ENCODE measurements at regions not wholly inside any gene's neighbourhood (a gene's known extent, or its start where the extent isn't known, plus 50 kb on each side); places are given as distances from the start of the nearest gene placed in this dataset.

DNA sequence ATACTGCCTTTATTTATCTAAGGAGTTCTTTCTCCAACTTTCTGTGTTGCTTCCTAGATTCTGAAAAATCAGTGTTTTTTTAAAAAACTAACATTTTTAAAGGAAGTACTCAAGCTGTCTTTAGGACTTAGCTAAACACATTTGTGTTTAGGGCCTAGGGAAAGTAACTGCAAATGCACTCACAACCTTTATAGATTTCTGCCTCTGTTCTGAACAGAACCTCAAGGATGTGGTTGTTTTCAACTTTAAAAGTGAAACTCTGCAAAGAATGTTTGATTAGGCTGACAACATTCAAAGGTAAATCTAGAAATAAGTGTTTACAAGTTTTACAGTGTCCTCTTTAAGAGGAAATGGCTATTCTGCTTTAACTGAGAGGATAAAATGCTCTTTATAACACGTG is 55.4 kb upstream of the CNTN5 start:
- no peak overlapping the region for H4K91ac ChIP-seq (ENCODE audit: insufficient read length, low read depth, low read length)
- no peak overlapping the region for H3K4ac ChIP-seq (ENCODE audit: low read depth, low read length)
- no peaks in the 10 kb centered on the region for H3K79me1 ChIP-seq (ENCODE audit: insufficient read depth, low read depth, low read length, poor library complexity, severe bottlenecking)
- Mint-ChIP-seq H3K4me1 (peaks cover 7 to 8% of the 10 kb centered on the region in 2 experiments), H3K36me3 (ENCODE audit: insufficient read depth in 1 of 3, low read depth in 3 of 3) (no peaks in the 10 kb centered on the region), H3K27me3 (ENCODE audit: low read depth) (no peaks in the 10 kb centered on the region), H3K9me3 (no peaks in the 10 kb centered on the region), H3K4me3 (no peak overlapping the region), H3K27ac (no peak overlapping the region)
- H3K18ac ChIP-seq (ENCODE audit: insufficient read length, low read depth, low read length): no peak overlapping the region
- H4K5ac ChIP-seq (ENCODE audit: insufficient read length, low read depth, low read length): no peak overlapping the region
- no peak overlapping the region for H3K4me2 ChIP-seq (ENCODE audit: insufficient read depth, insufficient read length, low read length)
- no peak overlapping the region for H2AFZ ChIP-seq (ENCODE audit: low read length)
- no peak overlapping the region for H3K14ac ChIP-seq (ENCODE audit: insufficient read depth, low read length)
- no peaks in the 10 kb centered on the region for H3K23me2 ChIP-seq (ENCODE audit: insufficient read length, low read depth, low read length, poor library complexity, severe bottlenecking)
- no peaks in the 10 kb centered on the region for H3K79me2 ChIP-seq (ENCODE audit: insufficient read depth, low read length)
- H3K56ac ChIP-seq (ENCODE audit: insufficient read length, low read depth, low read length): no peak overlapping the region
- H3T11ph ChIP-seq (ENCODE audit: low read length): no peak overlapping the region
- no peak overlapping the region for H2BK5ac ChIP-seq (ENCODE audit: insufficient read length, low read length)
- H3K27ac ChIP-seq (ENCODE audit: insufficient read length, low read depth, low read length): no peak overlapping the region
- H4K8ac ChIP-seq (replicated peaks; ENCODE audit: insufficient read length, low read depth, low read length): no peak overlapping the region
- H2AK5ac ChIP-seq (ENCODE audit: insufficient read length, low read length): no peak overlapping the region
- H4K20me1 ChIP-seq (ENCODE audit: control insufficient read depth, insufficient read depth, insufficient read length): no peaks in the 10 kb centered on the region
- DNase-seq: no peak
- no peak overlapping the region for H3K23ac ChIP-seq (ENCODE audit: insufficient read length, low read depth, low read length)
- no peak overlapping the region for H2BK15ac ChIP-seq (ENCODE audit: low read depth, low read length)
- TF ChIP-seq CTCF (conservative IDR thresholded peaks at IDR 0.05): no peak
- H2BK120ac ChIP-seq (ENCODE audit: low read depth, low read length, poor library complexity, severe bottlenecking): no peak overlapping the region
- WGBS (ENCODE audit: extremely low coverage, insufficient read length, low lambda C conversion rate): no CpG with 5 or more reads among the region's 1 CpG
- H3K9me3 ChIP-seq (ENCODE audit: control insufficient read depth, low read depth, low read length): no peaks in the 10 kb centered on the region
- H3K9ac ChIP-seq (ENCODE audit: extremely low read depth, insufficient read length, low read length): no peak overlapping the region
- H3K27me3 ChIP-seq (ENCODE audit: insufficient read depth, low read length): no peaks in the 10 kb centered on the region
- H3K4me1 ChIP-seq (ENCODE audit: insufficient read depth, low read length): no peaks in the 10 kb centered on the region
- H2BK20ac ChIP-seq (ENCODE audit: low read depth, low read length, poor library complexity, severe bottlenecking): no peak overlapping the region
- H2BK12ac ChIP-seq (ENCODE audit: insufficient read length, low read depth, low read length): no peak overlapping the region
